Left forelimb (tissue), 1 donor: ENCODE measurements at regions not wholly inside any gene's neighbourhood (a gene's known extent, or its start where the extent isn't known, plus 50 kb on each side); places are given as distances from the start of the nearest gene placed in this dataset.
"Not testable (repeated sequence)": the region's sequence is repeated elsewhere in the genome, so short reads cannot be mapped to it uniquely, and the experiment has no call there.

Experiments
- DNase-seq: peaks from one replicate; pipeline ENCODE4 v3.0.0-alpha.2; 2018; ENCODE audit warnings: low spot score

DNA sequence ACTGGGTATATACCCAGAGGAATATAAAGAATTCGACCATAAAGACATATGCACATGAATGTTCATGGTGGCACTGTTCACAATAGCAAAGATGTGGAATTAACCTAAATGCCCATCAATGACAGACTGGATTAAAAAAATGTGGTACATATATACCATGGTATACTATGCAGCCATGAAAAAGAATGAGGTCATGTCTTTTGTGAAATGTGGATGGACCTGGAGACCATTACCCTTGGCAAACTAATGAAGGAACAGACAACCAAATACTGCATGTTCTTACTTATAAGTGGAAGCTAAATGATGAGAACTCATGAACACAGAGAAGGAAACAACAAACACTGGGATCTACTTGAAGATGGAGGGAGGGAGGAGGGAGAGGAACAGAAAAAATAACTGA, 186.7 kb upstream of the SSTR4 start:
- DNase-seq = no peak

DNA sequence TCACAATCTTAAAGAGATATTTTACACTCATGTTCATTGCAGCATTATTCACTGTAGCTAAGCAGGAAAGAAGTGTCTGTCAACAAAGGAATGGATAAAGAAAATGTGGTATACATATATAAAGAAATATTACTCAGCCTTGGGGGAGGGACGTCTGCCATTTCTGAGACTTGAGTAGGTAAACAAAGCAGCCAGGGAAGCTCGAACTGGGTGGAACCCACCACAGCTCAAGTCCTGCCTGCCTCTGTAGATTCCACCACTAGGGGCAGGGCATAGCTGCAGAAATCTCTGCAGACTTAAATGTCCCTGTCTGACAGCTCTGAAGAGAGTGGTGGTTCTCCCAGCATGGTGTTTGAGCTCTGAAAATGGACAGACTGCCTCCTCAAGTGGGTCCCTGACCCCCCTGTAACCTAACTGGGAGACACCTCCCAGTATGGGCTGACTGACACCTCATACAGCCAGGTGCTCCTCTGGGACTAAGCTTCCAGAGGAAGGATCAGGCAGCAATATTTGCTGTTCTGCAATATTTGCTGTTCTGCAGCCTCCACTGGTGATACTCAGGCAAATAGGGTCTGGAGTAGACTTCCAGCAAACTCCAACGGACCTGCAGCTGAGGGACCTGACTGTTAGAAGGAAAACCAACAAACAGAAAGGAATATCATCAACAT, 183.3 kb upstream of the SSTR4 start:
- not testable (repeated sequence) for DNase-seq

DNA sequence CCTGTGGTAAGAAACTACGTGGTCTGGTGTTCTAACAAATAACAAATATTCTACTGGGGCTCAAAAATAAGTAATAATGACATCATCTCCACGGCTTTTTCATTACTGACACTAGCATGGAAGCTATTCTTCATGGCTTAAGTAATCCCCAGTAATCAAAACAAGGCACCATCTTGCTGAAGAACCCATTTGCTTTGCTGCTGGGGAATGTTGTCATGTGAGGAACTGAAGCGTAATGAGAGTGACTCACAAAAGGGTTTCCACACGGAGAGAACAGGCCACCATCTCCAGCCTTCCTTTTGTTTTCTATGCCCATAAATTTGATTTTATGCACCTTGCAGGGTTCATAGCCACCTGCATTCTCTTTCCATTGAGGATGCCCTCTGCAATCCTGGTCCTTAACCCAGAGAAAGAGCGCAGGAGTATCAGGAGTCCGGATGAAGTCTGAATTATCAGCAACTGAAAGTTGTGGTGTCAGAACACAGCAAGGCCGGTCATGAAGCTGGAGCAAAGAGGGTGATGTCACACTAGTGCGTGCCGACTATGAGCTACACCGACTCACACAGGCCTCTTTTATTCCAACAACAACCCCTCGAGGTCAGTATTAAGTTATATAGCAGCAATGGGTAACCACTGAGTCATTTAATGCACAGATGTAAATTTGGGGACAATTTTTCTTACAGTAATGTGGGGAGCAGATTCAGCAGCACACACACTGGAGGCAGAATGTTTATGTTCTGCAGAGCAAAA, 173.7 kb upstream of the SSTR4 start:
- no peak for DNase-seq

GRCh38 chr20:22861990-22862389, 173.1 kb upstream of the SSTR4 start:
- no peak for DNase-seq

DNA sequence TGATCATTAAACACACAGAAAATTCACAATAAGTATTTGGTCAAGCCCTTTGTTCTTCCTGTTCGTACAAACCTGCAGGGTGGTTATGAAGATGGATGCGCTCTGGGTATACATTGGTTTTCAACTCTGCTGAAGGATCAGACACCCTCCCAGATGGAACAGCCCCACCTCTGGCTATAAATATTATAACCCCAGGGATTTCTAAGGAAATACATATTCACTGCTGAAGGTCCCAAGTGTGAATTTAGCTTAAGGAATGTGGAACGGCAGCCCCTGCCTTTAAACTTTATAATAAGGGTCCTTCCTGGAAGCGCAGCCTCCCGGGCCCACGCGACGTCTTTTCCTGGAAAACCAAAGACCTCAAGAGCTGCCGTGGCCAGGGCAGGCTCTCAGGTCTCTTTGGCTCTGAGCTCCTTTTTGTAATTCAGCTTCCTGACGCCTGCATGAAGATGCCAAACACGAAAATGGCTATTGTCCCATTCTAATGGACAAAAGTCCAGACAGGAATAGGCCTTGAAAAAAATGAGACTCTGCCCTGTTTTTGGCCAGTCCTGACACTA, 172.4 kb upstream of the SSTR4 start:
- DNase-seq = no peak

GRCh38 chr20:22863826-22864225, 171.3 kb upstream of the SSTR4 start:
- DNase-seq = no peak

- DNase-seq = no peak
These were observed 168.2 kb upstream of the SSTR4 start for GRCh38 chr20:22866812-22867341.

GRCh38 chr20:22878166-22878565, 156.9 kb upstream of the SSTR4 start:
- DNase-seq = no peak

DNA sequence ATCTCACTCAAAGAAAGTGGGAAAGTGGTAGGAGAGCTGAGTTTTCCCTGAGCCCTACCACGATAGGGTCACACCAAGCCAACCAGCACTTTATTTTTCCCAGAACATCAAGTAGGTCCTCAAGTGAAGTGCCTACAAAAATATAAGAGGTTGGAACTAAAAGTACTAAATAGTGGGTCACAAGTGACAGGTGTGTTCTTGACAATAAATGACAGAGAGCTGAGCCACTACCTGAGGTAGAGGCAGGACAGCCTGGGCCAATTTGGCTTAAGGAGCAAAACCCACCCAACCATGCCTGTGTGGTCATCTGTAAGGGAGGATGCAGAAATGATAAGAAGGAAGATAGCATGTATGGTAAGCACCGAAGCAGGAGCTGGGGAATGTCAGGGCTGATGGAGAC, 154.8 kb upstream of the SSTR4 start:
- DNase-seq = no peak

- no peak for DNase-seq
These were observed 147.3 kb upstream of the SSTR4 start for GRCh38 chr20:22887796-22888195.

DNA sequence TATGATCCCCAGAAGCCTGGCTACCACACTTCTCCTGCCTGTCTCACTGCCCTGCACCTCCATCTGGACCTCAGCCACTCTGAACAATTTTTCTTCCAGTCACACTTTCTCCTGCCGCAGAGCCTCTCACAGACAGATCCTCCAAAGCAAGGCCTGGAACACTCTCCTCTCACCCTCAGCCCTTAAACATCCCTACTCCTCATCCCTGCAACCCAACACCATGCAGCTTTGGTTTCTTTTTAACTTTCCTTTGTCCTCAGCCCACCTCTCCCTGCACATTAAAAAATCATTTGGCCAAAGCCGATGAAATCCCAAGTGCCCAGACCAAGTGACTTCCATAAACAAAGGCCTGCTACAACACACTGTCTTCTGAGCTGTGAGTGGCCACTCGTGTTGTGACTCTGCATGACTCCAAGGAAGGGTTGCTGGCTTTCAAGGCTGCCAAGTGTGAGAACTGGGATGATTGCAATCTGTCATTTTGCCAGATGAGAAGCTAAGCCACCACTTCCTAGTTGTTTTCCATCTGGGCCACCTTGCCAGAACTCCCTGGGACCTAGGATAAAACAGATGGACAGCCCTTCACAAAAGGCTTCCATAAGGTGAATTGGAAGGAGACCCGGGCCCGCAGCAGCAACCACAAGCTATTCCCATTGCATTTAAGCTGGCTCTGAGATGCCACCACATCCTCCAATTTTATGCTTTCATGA, 144.4 kb upstream of the SSTR4 start:
- no peak for DNase-seq

- DNase-seq = no peak
These were observed 133.9 kb upstream of the SSTR4 start for GRCh38 chr20:22901164-22901563.

GRCh38 chr20:22901921-22902320, 133.2 kb upstream of the SSTR4 start:
- DNase-seq = no peak

DNA sequence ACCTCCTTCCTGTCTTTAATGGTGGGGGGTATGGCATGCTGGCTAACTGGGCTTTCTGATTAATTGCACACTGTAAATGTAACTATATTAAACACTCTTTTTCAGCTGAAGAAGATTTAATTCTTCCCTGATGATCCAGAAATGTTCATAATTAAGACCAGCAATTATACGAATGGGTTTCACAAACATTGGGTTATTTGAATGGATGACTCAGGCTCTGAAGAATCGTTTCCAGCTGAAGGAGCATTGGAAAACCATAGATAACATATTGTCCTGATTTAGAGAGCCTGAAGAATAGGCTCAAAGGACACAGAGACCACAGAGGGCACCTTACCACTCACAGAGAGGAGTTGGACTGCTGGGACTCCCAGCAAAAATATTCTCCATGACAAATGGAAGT, 130.7 kb upstream of the SSTR4 start:
- no peak for DNase-seq

DNA sequence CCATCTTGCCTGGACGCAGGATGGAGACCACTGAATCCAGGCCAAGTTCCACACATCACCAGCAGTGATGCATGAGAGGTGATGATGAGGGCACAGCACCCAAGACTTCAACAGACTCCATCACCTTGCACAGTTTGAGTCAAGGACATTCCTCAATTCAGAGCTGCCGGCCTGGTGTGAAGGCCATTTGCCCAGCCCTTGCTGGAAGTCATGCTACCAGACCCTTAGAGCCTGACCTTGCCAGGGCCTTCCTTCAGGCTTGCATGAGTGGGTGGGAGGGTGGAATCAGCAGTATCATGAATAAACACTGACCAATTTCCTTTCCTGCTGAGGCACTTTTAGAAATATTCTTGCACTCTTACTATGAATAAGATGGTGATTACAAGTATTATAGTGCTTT, 130.2 kb upstream of the SSTR4 start:
- no peak for DNase-seq

DNA sequence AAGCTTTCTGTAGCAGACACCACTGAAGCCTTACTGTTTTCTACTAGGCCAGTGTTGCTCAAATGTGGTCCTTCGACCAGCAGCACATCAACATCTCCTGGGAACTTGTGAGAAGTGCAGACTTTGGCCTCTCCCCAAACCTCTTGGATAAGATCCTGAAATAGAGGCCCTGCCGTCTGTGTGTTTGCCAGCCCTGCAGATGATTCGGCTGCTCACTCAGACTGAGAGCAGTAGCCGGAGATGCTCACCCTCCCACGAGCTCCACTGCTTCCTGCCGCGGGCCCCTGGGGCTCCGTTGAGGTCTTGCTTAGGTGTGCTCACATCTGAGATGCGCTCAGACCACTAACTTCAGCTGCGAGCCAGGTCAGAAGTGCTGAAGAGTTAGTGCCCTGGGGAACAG, 129.5 kb upstream of the SSTR4 start:
- no peak for DNase-seq

DNA sequence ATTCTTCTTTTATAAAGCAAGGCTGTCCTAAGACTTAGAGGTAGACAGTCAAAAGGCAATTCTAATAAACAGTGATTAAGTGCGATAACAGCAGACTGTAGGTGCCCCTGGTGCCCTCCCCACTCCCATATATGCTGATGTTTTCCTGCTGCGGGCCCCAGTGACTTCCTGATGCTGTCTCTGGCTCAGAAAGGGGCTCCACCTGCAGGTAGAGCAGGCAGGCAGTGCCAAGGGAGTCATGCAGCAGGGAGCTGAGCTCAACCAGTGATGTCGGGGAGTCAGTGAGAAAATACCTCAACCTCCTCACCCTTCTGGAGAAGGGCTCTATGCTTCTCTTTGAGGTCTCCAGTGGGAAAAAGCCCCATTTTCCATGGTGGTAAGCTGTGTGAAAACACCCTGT, 126.7 kb upstream of the SSTR4 start:
- no peak for DNase-seq

- no peak for DNase-seq
These were observed 126.2 kb upstream of the SSTR4 start for GRCh38 chr20:22908944-22909343.

DNA sequence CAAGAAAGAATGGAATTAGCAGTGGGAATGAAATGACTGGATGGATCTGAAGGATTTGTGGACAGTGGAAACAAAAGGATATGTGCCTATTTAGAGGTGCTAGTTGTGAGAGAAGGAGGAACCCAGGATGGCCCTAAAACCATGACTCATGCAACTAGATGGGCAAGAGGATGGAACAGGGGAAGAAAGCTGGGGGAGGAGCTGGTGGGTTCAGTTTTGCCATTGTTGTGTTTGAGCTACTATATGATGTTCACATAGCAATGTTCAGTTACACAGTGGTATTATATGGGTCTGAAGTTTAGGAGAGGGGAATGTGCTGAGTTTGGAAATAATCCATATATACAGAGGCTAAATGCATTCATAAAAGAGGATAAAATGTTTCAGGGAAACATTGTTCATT, 125.7 kb upstream of the SSTR4 start:
- DNase-seq = no peak

GRCh38 chr20:22910287-22910852, 124.7 kb upstream of the SSTR4 start:
- DNase-seq = no peak

- no peak for DNase-seq
These were observed 120.8 kb upstream of the SSTR4 start for GRCh38 chr20:22914291-22914690.

GRCh38 chr20:22915512-22915911, 119.6 kb upstream of the SSTR4 start:
- no peak for DNase-seq
